K562 (cell line): ENCODE measurements at regions not wholly inside any gene's neighbourhood (a gene's known extent, or its start where the extent isn't known, plus 50 kb on each side); places are given as distances from the start of the nearest gene placed in this dataset.

ENCODE experiments used
- ATAC-seq: fragments of 200-7000 bp; cut with Tn5 transposase; 3 replicates; pipeline ENCODE4 v1.9.1; 2020; ENCODE audit warnings: moderate library complexity
- BruUV-seq: library from RNA; stranded (reverse); fragments of 400-500 nt; replicated peaks from 2 replicates; lab custom pipeline; 2021; lab: Mats Ljungman, UMichigan
- CTCF ChIA-PET: fragments of 300-600 bp; formaldehyde crosslinking; extraction: SDS; loops from one replicate; lab custom pipeline; 2021; ENCODE audit warnings: low intra/inter-chr PET ratio; lab: Yijun Ruan, JAX
- POLR2A ChIA-PET: fragments of 300-600, 350-650 bp; sonication (Branson Sonifier 250); formaldehyde crosslinking; extraction: SDS; loops from one replicate; lab custom pipeline; 2021; ENCODE audit warnings: antibody characterized with exemption, inconsistent platforms; lab: Yijun Ruan, JAX
- DNase-seq, 4 experiments: peaks; one replicate each; pipeline versions ENCODE4 v3.0.0 to v3.0.0-alpha.2; 2011 to 2018; ENCODE audit warnings: low spot score in 3 of 4, mixed read lengths in 3 of 4; ENCODE audit errors: extremely low read depth in 1 of 4
- FAIRE-seq: peaks from 2 replicates; lab custom pipeline; 2011; peaks lifted over from hg19 to GRCh38; lab: Jason Lieb, UNC
- H2AFZ ChIP-seq: 2 replicates; pipeline ENCODE4 v1.6.0; 2011; ENCODE audit warnings: low read depth, low read length, control low read depth, inconsistent platforms
- H3K27ac ChIP-seq: fragments of 200-600 bp; 3 replicates; pipeline ENCODE4 v1.8.0; 2011; ENCODE audit warnings: low read depth, mild to moderate bottlenecking, control low read depth, inconsistent platforms, low read length, moderate library complexity, mixed read lengths; ENCODE audit errors: extremely low read depth
- H3K27me3 ChIP-seq, 2 experiments: fragments of 300-600 bp in 1 of 2; 2 replicates in 1 of 2; 3 replicates in 1 of 2; pipeline versions ENCODE4 v1.6.0 to v1.8.0; 2011; ENCODE audit warnings: inconsistent platforms in 2 of 2, low read length in 2 of 2, mild to moderate bottlenecking in 1 of 2, mixed read lengths in 1 of 2, moderate library complexity in 1 of 2; ENCODE audit not compliant: control insufficient read depth in 2 of 2, insufficient read depth in 2 of 2
- H3K36me3 ChIP-seq: fragments of 300-600 bp; 3 replicates; pipeline ENCODE4 v1.8.0; 2011; ENCODE audit warnings: mild to moderate bottlenecking, low read length, inconsistent platforms; ENCODE audit not compliant: control insufficient read depth, insufficient read depth
- H3K4me1 ChIP-seq, 2 experiments: fragments of 200-600 bp in 1 of 2; replicated peaks in 1 of 2; 2 replicates in 1 of 2; 3 replicates in 1 of 2; pipeline versions ENCODE4 v1.5.1 to v1.8.0; 2011; ENCODE audit warnings: inconsistent platforms in 2 of 2, low read length in 2 of 2, mild to moderate bottlenecking in 1 of 2, mixed read lengths in 1 of 2, moderate library complexity in 1 of 2; ENCODE audit not compliant: control insufficient read depth in 2 of 2, insufficient read depth in 2 of 2
- H3K4me2 ChIP-seq: 2 replicates; pipeline ENCODE4 v1.6.1; 2011; ENCODE audit warnings: low read length, control low read depth, inconsistent platforms, mixed read lengths; ENCODE audit not compliant: insufficient read depth
- H3K4me3 ChIP-seq: fragments of 200-600 bp; sonication (generic), shearing (Covaris generic); 2 replicates; pipeline ENCODE4 v1.5.1; 2016; ENCODE audit warnings: control low read depth, inconsistent platforms
- H3K79me2 ChIP-seq: fragments of 200-600 bp; 3 replicates; pipeline ENCODE4 v1.8.0; 2011; ENCODE audit warnings: low read length, inconsistent platforms; ENCODE audit not compliant: control insufficient read depth, insufficient read depth
- H3K9ac ChIP-seq, 2 experiments: 2 replicates each; pipeline versions ENCODE4 v1.6.0 to v1.6.1; 2011; ENCODE audit warnings: low read depth in 2 of 2, low read length in 2 of 2, control low read depth in 1 of 2, inconsistent platforms in 1 of 2, mild to moderate bottlenecking in 1 of 2, mixed read lengths in 1 of 2; ENCODE audit not compliant: insufficient read depth in 1 of 2
- H3K9me1 ChIP-seq: one replicate; pipeline ENCODE4 v1.6.0; 2011; ENCODE audit warnings: inconsistent platforms, mild to moderate bottlenecking, low read length, moderate library complexity; ENCODE audit not compliant: control insufficient read depth, insufficient read depth
- H3K9me3 ChIP-seq: replicated peaks from 2 replicates; pipeline ENCODE4 v1.5.1; 2011; ENCODE audit warnings: low read depth, low read length, inconsistent platforms; ENCODE audit not compliant: control insufficient read depth, insufficient read depth
- H4K20me1 ChIP-seq: replicated peaks from 2 replicates; pipeline ENCODE4 v1.6.1; 2011; ENCODE audit warnings: low read length, inconsistent platforms, mixed read lengths; ENCODE audit not compliant: control insufficient read depth, insufficient read depth
- ZNF551 ChIP-seq: fragments of 250-450 bp; sonication (Bioruptor Pico); IDR thresholded peaks from 2 replicates; pipeline ENCODE4 v1.5.0; 2021; ENCODE audit warnings: mild to moderate bottlenecking, moderate library complexity
- WGBS: fragments of 100-300 bp; shearing (Covaris generic); methylation state at CpG from one replicate; pipeline ENCODE4 v1.1.6; 2016; ENCODE audit warnings: low coverage, mixed read lengths; ENCODE audit not compliant: insufficient coverage; ENCODE audit errors: missing lambda C conversion rate; 5-methylcytosine and 5-hydroxymethylcytosine counted together
- in situ Hi-C: fragments of 300-500 bp; cut with MboI; formaldehyde crosslinking; loops from 4 replicates; pipeline ENCODE4 v1.15.0; 2018; ENCODE audit warnings: inconsistent platforms, mixed read lengths
- intact Hi-C: fragments of 100-400 bp; cut with micrococcal nuclease; formaldehyde crosslinking; loops from 2 replicates; pipeline ENCODE4 v1.14.2; 2022
- TF ChIP-seq, protein P1 (sequence below): sonication (generic); formaldehyde crosslinking; IDR thresholded peaks from 2 replicates; pipeline ENCODE4 v1.8.1; 2022; ENCODE audit warnings: missing genetic modification reagents
- TF ChIP-seq, protein P2 (sequence below): fragments of 450-650 bp; formaldehyde crosslinking; IDR thresholded peaks from 2 replicates; pipeline ENCODE4 v1.4.0; 2020; ENCODE audit warnings: mild to moderate bottlenecking, moderate library complexity
- TF ChIP-seq, protein P3 (sequence below): fragments of 450-650 bp; IDR thresholded peaks from 2 replicates; pipeline ENCODE4 v1.6.1; 2018; ENCODE audit warnings: mild to moderate bottlenecking, low read depth; ENCODE audit not compliant: partially characterized antibody
- TF ChIP-seq, protein P4 (sequence below): fragments of 450-650 bp; IDR thresholded peaks from 2 replicates; pipeline ENCODE4 v1.6.1; 2016; ENCODE audit warnings: low read depth

DNA sequence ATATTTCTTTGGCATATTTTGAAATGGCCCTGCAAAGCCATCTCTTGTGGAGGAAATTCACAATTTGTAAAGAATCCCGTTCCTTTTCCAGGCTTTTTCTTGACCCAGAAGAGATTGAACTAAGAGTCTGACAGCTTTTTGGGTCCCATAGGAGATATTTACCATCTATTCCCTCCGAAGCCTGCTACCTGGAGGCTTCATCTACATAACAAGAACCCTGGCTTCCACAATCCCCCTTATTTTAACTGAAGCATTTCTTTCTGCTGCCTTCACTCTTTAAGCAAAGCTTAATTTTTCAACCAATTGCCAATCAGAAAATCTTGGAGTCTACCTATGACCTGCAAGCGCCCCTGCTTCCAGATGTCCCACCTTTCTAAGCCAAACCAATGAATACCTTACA lies 248.1 kb upstream of the GADL1 start:
- intact Hi-C loops (no loop called here), in situ Hi-C loops (no loop called here)
- H3K79me2 ChIP-seq, result no peaks in the 10 kb centered on the region
- H3K9me1 ChIP-seq, result no peaks in the 10 kb centered on the region
- 4% methylated on average over 3 of the region's 3 CpGs for WGBS
- H2AFZ ChIP-seq, result no peak overlapping the region
- ATAC-seq (no peak), DNase-seq (no peak), FAIRE-seq (no peak)
- no peaks in the 10 kb centered on the region for H3K36me3 ChIP-seq
- TF ChIP-seq, protein P1, sequence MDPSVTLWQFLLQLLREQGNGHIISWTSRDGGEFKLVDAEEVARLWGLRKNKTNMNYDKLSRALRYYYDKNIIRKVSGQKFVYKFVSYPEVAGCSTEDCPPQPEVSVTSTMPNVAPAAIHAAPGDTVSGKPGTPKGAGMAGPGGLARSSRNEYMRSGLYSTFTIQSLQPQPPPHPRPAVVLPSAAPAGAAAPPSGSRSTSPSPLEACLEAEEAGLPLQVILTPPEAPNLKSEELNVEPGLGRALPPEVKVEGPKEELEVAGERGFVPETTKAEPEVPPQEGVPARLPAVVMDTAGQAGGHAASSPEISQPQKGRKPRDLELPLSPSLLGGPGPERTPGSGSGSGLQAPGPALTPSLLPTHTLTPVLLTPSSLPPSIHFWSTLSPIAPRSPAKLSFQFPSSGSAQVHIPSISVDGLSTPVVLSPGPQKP, result no peak
- TF ChIP-seq, protein P2, sequence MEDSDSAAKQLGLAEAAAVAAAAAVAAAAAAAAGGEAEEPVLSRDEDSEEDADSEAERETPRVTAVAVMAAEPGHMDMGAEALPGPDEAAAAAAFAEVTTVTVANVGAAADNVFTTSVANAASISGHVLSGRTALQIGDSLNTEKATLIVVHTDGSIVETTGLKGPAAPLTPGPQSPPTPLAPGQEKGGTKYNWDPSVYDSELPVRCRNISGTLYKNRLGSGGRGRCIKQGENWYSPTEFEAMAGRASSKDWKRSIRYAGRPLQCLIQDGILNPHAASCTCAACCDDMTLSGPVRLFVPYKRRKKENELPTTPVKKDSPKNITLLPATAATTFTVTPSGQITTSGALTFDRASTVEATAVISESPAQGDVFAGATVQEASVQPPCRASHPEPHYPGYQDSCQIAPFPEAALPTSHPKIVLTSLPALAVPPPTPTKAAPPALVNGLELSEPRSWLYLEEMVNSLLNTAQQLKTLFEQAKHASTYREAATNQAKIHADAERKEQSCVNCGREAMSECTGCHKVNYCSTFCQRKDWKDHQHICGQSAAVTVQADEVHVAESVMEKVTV (CRISPR knock-in tag), result no peak
- TF ChIP-seq, protein P3, sequence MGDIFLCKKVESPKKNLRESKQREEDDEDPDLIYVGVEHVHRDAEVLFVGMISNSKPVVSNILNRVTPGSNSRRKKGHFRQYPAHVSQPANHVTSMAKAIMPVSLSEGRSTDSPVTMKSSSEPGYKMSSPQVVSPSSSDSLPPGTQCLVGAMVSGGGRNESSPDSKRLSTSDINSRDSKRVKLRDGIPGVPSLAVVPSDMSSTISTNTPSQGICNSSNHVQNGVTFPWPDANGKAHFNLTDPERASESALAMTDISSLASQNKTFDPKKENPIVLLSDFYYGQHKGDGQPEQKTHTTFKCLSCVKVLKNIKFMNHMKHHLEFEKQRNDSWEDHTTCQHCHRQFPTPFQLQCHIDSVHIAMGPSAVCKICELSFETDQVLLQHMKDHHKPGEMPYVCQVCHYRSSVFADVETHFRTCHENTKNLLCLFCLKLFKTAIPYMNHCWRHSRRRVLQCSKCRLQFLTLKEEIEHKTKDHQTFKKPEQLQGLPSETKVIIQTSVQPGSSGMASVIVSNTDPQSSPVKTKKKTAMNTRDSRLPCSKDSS, result no peak
- TF ChIP-seq ZNF551 (CRISPR knock-in tag), result no peak
- TF ChIP-seq, protein P4, sequence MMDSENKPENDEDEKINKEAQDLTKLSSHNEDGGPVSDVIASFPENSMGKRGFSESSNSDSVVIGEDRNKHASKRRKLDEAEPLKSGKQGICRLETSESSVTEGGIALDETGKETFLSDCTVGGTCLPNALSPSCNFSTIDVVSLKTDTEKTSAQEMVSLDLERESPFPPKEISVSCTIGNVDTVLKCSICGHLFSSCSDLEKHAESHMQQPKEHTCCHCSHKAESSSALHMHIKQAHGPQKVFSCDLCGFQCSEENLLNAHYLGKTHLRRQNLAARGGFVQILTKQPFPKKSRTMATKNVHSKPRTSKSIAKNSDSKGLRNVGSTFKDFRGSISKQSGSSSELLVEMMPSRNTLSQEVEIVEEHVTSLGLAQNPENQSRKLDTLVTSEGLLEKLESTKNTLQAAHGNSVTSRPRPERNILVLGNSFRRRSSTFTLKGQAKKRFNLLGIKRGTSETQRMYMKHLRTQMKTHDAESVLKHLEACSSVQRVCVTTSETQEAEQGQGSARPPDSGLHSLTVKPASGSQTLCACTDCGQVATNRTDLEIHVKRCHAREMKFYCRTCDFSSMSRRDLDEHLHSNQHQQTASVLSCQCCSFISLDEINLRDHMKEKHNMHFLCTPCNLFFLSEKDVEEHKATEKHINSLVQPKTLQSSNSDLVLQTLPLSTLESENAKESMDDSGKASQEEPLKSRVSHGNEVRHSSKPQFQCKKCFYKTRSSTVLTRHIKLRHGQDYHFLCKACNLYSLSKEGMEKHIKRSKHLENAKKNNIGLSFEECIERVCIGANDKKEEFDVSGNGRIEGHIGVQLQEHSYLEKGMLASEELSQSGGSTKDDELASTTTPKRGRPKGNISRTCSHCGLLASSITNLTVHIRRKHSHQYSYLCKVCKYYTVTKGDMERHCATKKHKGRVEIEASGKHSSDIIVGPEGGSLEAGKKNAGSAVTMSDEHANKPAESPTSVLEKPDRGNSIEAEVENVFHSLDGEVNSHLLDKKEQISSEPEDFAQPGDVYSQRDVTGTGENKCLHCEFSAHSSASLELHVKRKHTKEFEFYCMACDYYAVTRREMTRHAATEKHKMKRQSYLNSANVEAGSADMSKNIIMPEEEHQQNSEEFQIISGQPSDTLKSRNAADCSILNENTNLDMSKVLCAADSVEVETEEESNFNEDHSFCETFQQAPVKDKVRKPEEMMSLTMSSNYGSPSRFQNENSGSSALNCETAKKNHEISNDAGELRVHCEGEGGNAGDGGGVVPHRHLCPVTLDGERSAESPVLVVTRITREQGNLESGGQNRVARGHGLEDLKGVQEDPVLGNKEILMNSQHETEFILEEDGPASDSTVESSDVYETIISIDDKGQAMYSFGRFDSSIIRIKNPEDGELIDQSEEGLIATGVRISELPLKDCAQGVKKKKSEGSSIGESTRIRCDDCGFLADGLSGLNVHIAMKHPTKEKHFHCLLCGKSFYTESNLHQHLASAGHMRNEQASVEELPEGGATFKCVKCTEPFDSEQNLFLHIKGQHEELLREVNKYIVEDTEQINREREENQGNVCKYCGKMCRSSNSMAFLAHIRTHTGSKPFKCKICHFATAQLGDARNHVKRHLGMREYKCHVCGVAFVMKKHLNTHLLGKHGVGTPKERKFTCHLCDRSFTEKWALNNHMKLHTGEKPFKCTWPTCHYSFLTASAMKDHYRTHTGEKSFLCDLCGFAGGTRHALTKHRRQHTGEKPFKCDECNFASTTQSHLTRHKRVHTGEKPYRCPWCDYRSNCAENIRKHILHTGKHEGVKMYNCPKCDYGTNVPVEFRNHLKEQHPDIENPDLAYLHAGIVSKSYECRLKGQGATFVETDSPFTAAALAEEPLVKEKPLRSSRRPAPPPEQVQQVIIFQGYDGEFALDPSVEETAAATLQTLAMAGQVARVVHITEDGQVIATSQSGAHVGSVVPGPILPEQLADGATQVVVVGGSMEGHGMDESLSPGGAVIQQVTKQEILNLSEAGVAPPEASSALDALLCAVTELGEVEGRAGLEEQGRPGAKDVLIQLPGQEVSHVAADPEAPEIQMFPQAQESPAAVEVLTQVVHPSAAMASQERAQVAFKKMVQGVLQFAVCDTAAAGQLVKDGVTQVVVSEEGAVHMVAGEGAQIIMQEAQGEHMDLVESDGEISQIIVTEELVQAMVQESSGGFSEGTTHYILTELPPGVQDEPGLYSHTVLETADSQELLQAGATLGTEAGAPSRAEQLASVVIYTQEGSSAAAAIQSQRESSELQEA, result no peak
- no peaks in the 10 kb centered on the region for H3K4me1 ChIP-seq
- H3K27ac ChIP-seq, result no peak overlapping the region
- H3K4me3 ChIP-seq, result no peak overlapping the region
- ChIA-PET POLR2A (no interaction called here), CTCF (no interaction called here)
- H4K20me1 ChIP-seq, result no peaks in the 10 kb centered on the region
- H3K9me3 ChIP-seq, result no peaks in the 10 kb centered on the region
- H3K27me3 ChIP-seq, result no peaks in the 10 kb centered on the region
- no TSS peak for BruUV-seq
- H3K4me2 ChIP-seq, result no peak overlapping the region
- no peak overlapping the region for H3K9ac ChIP-seq
